Heart left ventricle (tissue), 16 donors: ENCODE measurements at regions not wholly inside any gene's neighbourhood (a gene's known extent, or its start where the extent isn't known, plus 50 kb on each side); places are given as distances from the start of the nearest gene placed in this dataset.
"Not testable (repeated sequence)": the region's sequence is repeated elsewhere in the genome, so short reads cannot be mapped to it uniquely, and the experiment has no call there.

Experiments used
- ATAC-seq, 4 donors: fragments of 200-7000 bp; cut with Tn5 transposase; one replicate each; pipeline ENCODE4 v1.9.1; 2020 to 2022; ENCODE audit warnings: moderate library complexity in 4 of 4, mild to moderate bottlenecking in 3 of 4, moderate number of reproducible peaks in 1 of 4
- DNase-seq, 5 donors: peaks; one replicate each; pipeline ENCODE4 v3.0.0-alpha.2; 2020
- H3K27ac ChIP-seq, 12 donors: fragments of 200-600 bp; sonication (generic) in 4 of 12; one replicate each; pipeline versions ENCODE4 v1.5.0 to v1.8.0; 2016 to 2022; ENCODE audit warnings: mild to moderate bottlenecking in 2 of 12
- H3K27me3 ChIP-seq, 9 donors: fragments of 200-600 bp; sonication (generic) in 2 of 9; one replicate each; pipeline versions ENCODE4 v1.5.1 to v1.8.0; 2016 to 2022; ENCODE audit warnings: mild to moderate bottlenecking in 3 of 9
- H3K36me3 ChIP-seq, 9 donors: fragments of 200-600 bp; sonication (generic) in 2 of 9; one replicate each; pipeline versions ENCODE4 v1.5.0 to v1.8.0; 2018 to 2022; ENCODE audit warnings: mild to moderate bottlenecking in 2 of 9
- H3K4me1 ChIP-seq, 12 donors: fragments of 200-600 bp; sonication (generic) in 4 of 12; one replicate each; pipeline versions ENCODE4 v1.5.0 to v1.8.0; 2016 to 2022; ENCODE audit warnings: mild to moderate bottlenecking in 3 of 12
- H3K4me3 ChIP-seq, 12 donors: fragments of 200-600 bp; sonication (generic) in 4 of 12; one replicate each; pipeline versions ENCODE4 v1.5.0 to v1.8.0; 2017 to 2022; ENCODE audit warnings: mild to moderate bottlenecking in 9 of 12, moderate library complexity in 4 of 12
- H3K9me3 ChIP-seq, 12 donors: fragments of 200-600 bp; sonication (generic) in 4 of 12; one replicate each; pipeline versions ENCODE4 v1.5.0 to v1.8.0; 2016 to 2022; ENCODE audit warnings: mild to moderate bottlenecking in 1 of 12
- WGBS, 4 donors: extraction: QIAGEN DNeasy Blood & Tissue Kit in 2 of 4; methylation state at CpG; one replicate each; pipeline versions ENCODE4 v1.1.5 to v1.1.7; 2013 to 2018; 5-methylcytosine and 5-hydroxymethylcytosine counted together
- intact Hi-C, 10 donors: fragments of 100-400 bp; cut with DNase I; formaldehyde crosslinking; loops; one replicate each; pipeline versions ENCODE4 v1.11.1 to v1.14.2; 2022
- donor health status: ischemic (EF 13 %, LVEDD 7.1; RV severe dilation, severe dysfunction).
- donor health status: healthy with polysubstance abuse.
- donor health status: DM: no; HTN: yes; CAD: no.
- donor health status: DM: no; HTN: no; CAD: no.
- donor health status: ischemic (EF 25% LVEDD 6.9; RV normal size, moderate dysfunction).
- donor health status: ischemic (EF 25% LVEDD 5.7; RV mildly dilated, moderate dysfunction).
- donor health status: healthy.
- donor health status: DM: yes; HTN: yes; CAD: no.
- donor health status: ischemic (EF 35%, LVEDD 5.7; RV mildly dilated, moderate dysfunction).
- donor health status: nonischemic (EF 11% LVEDD 7.7; RV severe dilation, severe dysfunction).
- donor health status: DM: yes; HTN: yes; CAD: no.
- donor health status: PGD.
- donor health status: ischemic (EF 29% LVEDD 5.4; RV normal size, mild dysfunction).
- donor health status: nonischemic (EF 23%, LVEDD 6.1; RV moderate dilation, normal function).

DNA sequence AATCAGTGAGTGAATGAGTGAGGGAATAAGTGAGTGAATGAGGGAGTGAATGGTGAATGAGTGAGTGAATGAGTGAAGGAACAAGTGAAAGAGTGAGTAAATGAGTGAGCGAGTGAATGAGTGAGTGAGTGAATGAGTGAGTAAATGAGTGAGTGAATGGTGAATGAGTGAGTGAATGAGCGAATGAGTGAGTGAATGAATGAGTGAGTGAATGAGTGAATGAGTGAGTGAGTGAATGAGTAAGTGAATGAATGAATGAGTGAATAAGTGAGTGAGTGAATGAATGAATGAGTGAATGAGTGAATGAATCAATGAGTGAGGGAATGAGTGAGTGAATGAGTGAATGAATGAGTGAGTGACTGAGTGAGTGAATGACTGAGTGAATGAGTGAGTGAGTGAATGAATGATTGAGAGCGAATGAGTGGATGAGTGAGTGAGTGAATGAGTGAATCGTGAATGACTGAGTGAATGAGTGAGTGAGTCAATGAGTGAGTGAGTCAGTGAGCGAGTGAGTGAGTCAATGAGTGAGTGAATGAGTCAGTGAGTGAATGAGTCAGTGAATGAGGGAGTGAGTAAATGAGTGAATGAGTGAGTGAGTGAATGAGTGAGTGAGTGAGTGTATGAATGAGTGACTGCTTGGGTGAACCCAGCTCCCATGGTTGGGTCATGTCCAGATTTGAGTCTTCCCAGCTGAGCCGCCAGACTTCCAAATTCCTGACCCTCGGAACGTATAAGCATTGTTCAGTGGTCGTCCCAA lies 133.0 kb downstream of the NPIPB11 start:
- Histone ChIP-seq H3K27ac (peak overlapping the region in 3 of 12 donors; percentile 30 to 60 (median 41)), H3K4me1 (peaks cover 0 to 27% (median 8%) of the 10 kb centered on the region in 12 donors)
- DNase-seq, H3K36me3 ChIP-seq, H3K27me3 ChIP-seq, intact Hi-C loops, H3K9me3 ChIP-seq, H3K4me3 ChIP-seq: not testable (repeated sequence)
- peak in 1 of 4 donors; percentile 19 for ATAC-seq
- 77 to 92% (median 85%) methylated on average over 9 of the region's 9 CpGs for WGBS, 4 donors

GRCh38 chr16:29271721-29272675 lies 134.5 kb downstream of the NPIPB11 start:
- H3K4me1 ChIP-seq: peaks cover 0 to 30% (median 11%) of the 10 kb centered on the region in 12 donors
- H3K27ac ChIP-seq: peak overlapping the region in 9 of 12 donors; percentile 31 to 73 (median 50)
- DNase-seq: peak in 2 of 5 donors; percentile 55 to 81
- H3K36me3 ChIP-seq, H3K4me3 ChIP-seq, H3K27me3 ChIP-seq, H3K9me3 ChIP-seq, intact Hi-C loops: not testable (repeated sequence)
- WGBS, 4 donors: 44 to 60% (median 56%) methylated on average over 3 to 19 of the region's 19 CpGs
- ATAC-seq: peak; percentile 35 to 73 (median 65)

DNA sequence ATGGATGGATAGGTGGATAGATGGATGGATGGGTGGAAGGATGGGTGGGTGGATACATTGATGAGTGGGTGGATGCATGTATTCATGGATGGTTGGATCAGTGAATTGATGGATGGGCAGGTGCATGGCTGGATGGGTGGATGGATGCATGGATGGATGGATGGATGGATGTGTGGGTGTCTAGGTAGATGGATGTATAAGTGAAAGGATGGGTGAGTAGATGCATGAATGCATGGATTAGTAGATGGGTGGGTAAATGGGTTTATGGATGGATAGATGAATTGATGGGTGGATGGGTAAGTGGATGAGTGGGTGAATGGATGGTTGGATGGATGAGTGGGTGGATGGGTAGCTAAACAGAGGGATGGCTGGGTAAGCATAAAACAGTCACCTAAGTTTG lies 135.6 kb downstream of the NPIPB11 start:
- DNase-seq, H3K27me3 ChIP-seq, H3K27ac ChIP-seq, H3K4me3 ChIP-seq, ATAC-seq, intact Hi-C loops, H3K36me3 ChIP-seq, H3K9me3 ChIP-seq: not testable (repeated sequence)
- peaks cover 0 to 36% (median 12%) of the 10 kb centered on the region in 12 donors for H3K4me1 ChIP-seq

DNA sequence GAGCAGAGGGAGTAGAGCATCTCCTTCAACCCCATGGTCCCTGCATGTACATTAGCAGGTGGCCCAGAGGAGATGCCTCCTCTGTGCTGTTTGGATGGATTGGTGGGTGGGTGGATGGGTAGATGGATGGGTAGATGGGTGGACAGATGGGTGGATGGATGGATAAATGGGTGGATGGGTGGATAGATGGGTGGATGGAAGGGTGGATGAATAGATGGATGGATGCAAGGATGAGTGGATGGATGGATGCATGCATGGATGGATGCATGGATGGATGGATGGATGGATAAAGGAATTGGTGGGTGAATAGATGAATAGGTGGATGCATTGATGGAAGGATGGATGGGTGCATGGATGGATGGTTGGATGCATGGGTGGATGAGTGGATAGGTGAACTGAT lies 136.5 kb downstream of the NPIPB11 start:
- H3K27ac ChIP-seq, H3K9me3 ChIP-seq, H3K4me3 ChIP-seq, H3K27me3 ChIP-seq, DNase-seq, ATAC-seq, H3K36me3 ChIP-seq, intact Hi-C loops: not testable (repeated sequence)
- H3K4me1 ChIP-seq: peaks cover 0 to 41% (median 14%) of the 10 kb centered on the region in 12 donors

GRCh38 chr16:29269192-29269811 lies 137.2 kb downstream of the NPIPB11 start:
- DNase-seq, H3K36me3 ChIP-seq, H3K27me3 ChIP-seq, intact Hi-C loops, ATAC-seq, H3K9me3 ChIP-seq, H3K4me3 ChIP-seq: not testable (repeated sequence)
- Histone ChIP-seq H3K27ac (peak overlapping the region in 2 of 12 donors; percentile 37 to 41), H3K4me1 (peaks cover 0 to 48% (median 21%) of the 10 kb centered on the region in 12 donors)
- WGBS, 4 donors: 49 to 75% (median 60%) methylated on average over 6 to 10 of the region's 10 CpGs

DNA sequence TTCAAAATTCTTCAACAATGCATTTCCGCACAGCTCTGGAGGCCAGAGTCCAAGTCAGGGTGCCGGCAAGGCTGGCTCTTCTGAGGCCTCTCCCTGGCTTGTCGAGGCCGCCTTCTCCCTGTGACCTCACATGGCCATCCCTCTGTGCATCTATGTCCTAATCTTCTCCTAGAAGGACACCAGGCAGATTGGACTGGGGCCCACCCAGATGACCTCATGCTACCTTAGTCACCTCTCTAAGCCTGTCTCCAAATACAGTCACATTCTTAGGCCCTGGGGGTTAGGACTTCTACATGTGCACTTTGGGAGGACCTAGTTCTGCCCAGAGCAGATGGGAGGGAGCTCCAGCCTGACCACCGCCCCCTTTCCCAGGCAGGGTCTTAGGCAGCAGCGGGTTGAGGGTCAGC lies 137.7 kb downstream of the NPIPB11 start:
- ATAC-seq, intact Hi-C loops: not testable (repeated sequence)
- peak in 1 of 5 donors; percentile 33 for DNase-seq

DNA sequence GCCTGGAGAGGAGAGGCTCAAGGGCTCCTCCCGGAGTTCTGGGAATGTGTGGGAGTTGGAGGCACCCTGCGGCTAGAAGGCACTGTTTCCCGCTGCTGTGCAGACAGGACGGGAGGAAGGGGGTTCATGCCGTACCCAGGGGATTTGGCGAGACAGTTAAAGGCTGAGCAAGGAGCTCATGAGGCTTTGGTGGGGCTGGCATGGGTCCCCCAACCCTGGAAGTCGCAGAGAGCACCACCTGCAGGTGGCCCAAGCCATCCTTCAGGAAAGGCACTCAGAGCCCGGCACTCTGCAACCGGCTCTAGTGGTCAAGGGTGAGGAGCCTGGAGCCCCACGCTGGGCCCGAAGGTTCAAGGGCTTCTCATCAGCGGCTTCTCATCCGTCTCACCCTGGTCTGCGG lies 138.2 kb downstream of the NPIPB11 start:
- H3K27me3 ChIP-seq, H3K4me3 ChIP-seq, H3K36me3 ChIP-seq, DNase-seq, H3K9me3 ChIP-seq, intact Hi-C loops, ATAC-seq: not testable (repeated sequence)
- Histone ChIP-seq H3K27ac (peak overlapping the region in 2 of 12 donors; percentile 1 to 37), H3K4me1 (peaks cover 0 to 55% (median 25%) of the 10 kb centered on the region in 12 donors)
- 83 to 92% (median 87%) methylated on average over 14 of the region's 14 CpGs for WGBS, 4 donors

More for the DNA sequence above, 137.7 kb downstream of the NPIPB11 start:
- H3K27me3 ChIP-seq, H3K4me3 ChIP-seq, H3K36me3 ChIP-seq, H3K9me3 ChIP-seq: not testable (repeated sequence)
- H3K4me1 ChIP-seq: peaks cover 0 to 50% (median 24%) of the 10 kb centered on the region in 12 donors
- peak overlapping the region in 2 of 12 donors; percentile 1 to 37 for H3K27ac ChIP-seq
- 75 to 86% (median 81%) methylated on average over 4 to 6 of the region's 6 CpGs for WGBS, 4 donors

DNA sequence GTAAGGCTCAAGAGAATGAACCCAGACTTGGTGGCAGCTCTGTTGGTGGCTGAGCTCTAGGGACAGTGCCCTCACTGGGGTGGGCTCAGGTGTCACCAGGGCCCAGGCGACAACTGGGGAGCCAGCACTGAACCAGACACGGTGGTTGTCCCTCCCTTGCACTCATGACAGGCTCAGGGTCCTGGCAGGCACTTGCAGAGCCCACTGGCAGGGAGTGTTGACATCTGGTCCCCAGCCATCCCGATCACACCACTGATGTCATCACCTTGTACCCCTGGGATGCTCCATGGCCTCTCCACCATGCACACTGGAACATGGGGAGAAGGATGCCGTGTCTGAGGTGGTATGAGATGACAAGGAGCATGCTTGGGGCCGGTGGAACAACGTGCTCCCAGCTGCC lies 138.6 kb downstream of the NPIPB11 start:
- intact Hi-C loops, H3K36me3 ChIP-seq, H3K27me3 ChIP-seq, ATAC-seq, H3K27ac ChIP-seq, H3K9me3 ChIP-seq, H3K4me3 ChIP-seq: not testable (repeated sequence)
- H3K4me1 ChIP-seq: peaks cover 0 to 58% (median 25%) of the 10 kb centered on the region in 12 donors
- WGBS, 4 donors: 51 to 95% (median 65%) methylated on average over 3 to 6 of the region's 6 CpGs
- DNase-seq: peak in 1 of 5 donors; percentile 24

- Histone ChIP-seq H3K27ac (peak overlapping the region in 6 of 12 donors; percentile 22 to 62 (median 52)), H3K4me1 (peaks cover 0 to 59% (median 26%) of the 10 kb centered on the region in 12 donors)
- DNase-seq, H3K27me3 ChIP-seq, intact Hi-C loops, ATAC-seq, H3K4me3 ChIP-seq, H3K9me3 ChIP-seq, H3K36me3 ChIP-seq: not testable (repeated sequence)
- WGBS, 4 donors: 78 to 90% (median 80%) methylated on average over 9 to 16 of the region's 16 CpGs
These were observed 139.4 kb downstream of the NPIPB11 start for GRCh38 chr16:29267055-29267619.

GRCh38 chr16:29266612-29267011 lies 139.9 kb downstream of the NPIPB11 start:
- H3K27me3 ChIP-seq, intact Hi-C loops, H3K36me3 ChIP-seq, DNase-seq, H3K9me3 ChIP-seq, H3K4me3 ChIP-seq: not testable (repeated sequence)
- peak overlapping the region in 5 of 12 donors; percentile 22 to 55 (median 52) for H3K27ac ChIP-seq
- H3K4me1 ChIP-seq: peaks cover 0 to 58% (median 27%) of the 10 kb centered on the region in 12 donors
- WGBS, 4 donors: 38 to 47% (median 41%) methylated on average over 7 of the region's 7 CpGs
- peak in 2 of 4 donors; percentile 4 to 50 for ATAC-seq
